ENCODE measurements at regions not wholly inside any gene's neighbourhood (a gene's known extent, or its start where the extent isn't known, plus 50 kb on each side); places are given as distances from the start of the nearest gene placed in this dataset.

DNA sequence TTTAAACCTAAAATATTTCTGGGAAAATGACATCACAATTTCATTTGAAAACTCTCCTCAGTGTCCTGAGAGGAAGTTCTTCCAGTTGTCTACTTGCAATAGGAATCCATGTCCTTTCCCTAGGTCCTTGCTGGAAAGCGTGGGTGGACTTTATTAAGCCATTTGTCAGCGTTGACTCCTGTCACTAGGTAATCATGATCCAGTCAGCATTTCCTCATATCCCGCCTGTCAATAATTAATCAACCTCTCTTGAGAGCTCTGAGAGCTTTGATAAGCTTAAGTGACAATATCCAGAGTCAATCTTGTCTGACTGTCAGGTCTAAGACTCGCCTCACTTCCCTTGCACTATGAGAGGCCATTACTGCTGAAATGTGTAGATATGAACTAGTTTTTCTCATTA is 107.2 kb upstream of the SLIT3 start:
- Histone ChIP-seq H3K9ac (no peak overlapping the region), H3K4me3 (no peak overlapping the region), H3K27me3 (no peaks in the 10 kb centered on the region), H3K9me3 (ENCODE audit: low read depth) (no peaks in the 10 kb centered on the region), H3K4me1 (no peaks in the 10 kb centered on the region), H3K27ac (no peak overlapping the region), H2AFZ (replicated peaks) (no peak overlapping the region), H3K36me3 (no peaks in the 10 kb centered on the region), H4K20me1 (ENCODE audit: low read depth) (no peaks in the 10 kb centered on the region), H3K79me2 (ENCODE audit: low read depth) (no peaks in the 10 kb centered on the region), H3F3A (ENCODE audit: low read depth) (no peaks in the 10 kb centered on the region), H3K4me2 (no peak overlapping the region)
- no peaks in the 10 kb centered on the region for H3K9me3 Mint-ChIP-seq
- H3K27me3 Mint-ChIP-seq (ENCODE audit: insufficient read depth, low read depth), result no peaks in the 10 kb centered on the region
- H3K4me3 Mint-ChIP-seq, result no peak overlapping the region
- peaks cover 5% of the 10 kb centered on the region for H3K4me1 Mint-ChIP-seq
- no peak overlapping the region for H3K27ac Mint-ChIP-seq
- DNase-seq (ENCODE audit: low spot score), result no peak
- TF ChIP-seq EZH2phosphoT487 (IDR thresholded peaks at IDR 0.05) (no peak), EZH2 (IDR thresholded peaks at IDR 0.05) (no peak), CTCF (IDR thresholded peaks at IDR 0.05) (no peak)
- H3K36me3 Mint-ChIP-seq, result no peaks in the 10 kb centered on the region

- Histone ChIP-seq H3K27ac (no peak overlapping the region), H3K27me3 (no peaks in the 10 kb centered on the region), H3K9me3 (ENCODE audit: low read depth) (no peaks in the 10 kb centered on the region), H4K20me1 (ENCODE audit: low read depth) (no peaks in the 10 kb centered on the region), H3K4me3 (no peak overlapping the region), H3K79me2 (ENCODE audit: low read depth) (no peaks in the 10 kb centered on the region), H3K9ac (no peak overlapping the region), H2AFZ (replicated peaks) (no peak overlapping the region), H3K4me1 (no peaks in the 10 kb centered on the region), H3K4me2 (no peak overlapping the region), H3F3A (ENCODE audit: low read depth) (no peaks in the 10 kb centered on the region), H3K36me3 (no peaks in the 10 kb centered on the region)
- Mint-ChIP-seq H3K27ac (no peak overlapping the region), H3K4me1 (no peaks in the 10 kb centered on the region), H3K9me3 (no peaks in the 10 kb centered on the region), H3K27me3 (ENCODE audit: insufficient read depth, low read depth) (no peaks in the 10 kb centered on the region), H3K4me3 (no peak overlapping the region), H3K36me3 (no peaks in the 10 kb centered on the region)
- no peak for DNase-seq (ENCODE audit: low spot score)
- TF ChIP-seq EZH2 (IDR thresholded peaks at IDR 0.05), result no peak
- no peak for TF ChIP-seq CTCF (IDR thresholded peaks at IDR 0.05)
- TF ChIP-seq EZH2phosphoT487 (IDR thresholded peaks at IDR 0.05), result no peak
Observed at GRCh38 chr5:169404223-169404622, 103.3 kb upstream of the SLIT3 start.

DNA sequence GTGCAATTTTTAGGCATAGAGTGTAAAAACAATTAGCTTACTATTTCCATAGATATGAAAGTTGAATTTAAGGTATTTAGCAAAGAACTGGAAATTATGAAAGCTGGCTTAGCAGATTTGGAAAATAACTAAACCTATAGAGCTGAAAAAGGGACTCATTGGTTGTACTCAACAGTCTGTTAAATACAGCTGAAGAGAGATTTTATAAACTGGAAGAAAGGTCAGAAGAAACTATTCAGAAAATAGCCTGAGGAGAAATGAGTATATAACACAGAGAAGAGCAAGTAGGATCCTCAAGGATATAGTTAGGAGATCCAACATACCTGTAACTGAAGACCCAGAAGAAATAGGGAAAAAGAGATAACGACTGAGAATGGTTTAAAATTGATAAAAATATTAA is 97.6 kb upstream of the SLIT3 start:
- Histone ChIP-seq H2AFZ (replicated peaks) (no peak overlapping the region), H3K4me1 (no peaks in the 10 kb centered on the region), H3K9me3 (ENCODE audit: low read depth) (peaks cover 10% of the 10 kb centered on the region), H4K20me1 (ENCODE audit: low read depth) (no peaks in the 10 kb centered on the region), H3K27me3 (no peaks in the 10 kb centered on the region), H3K9ac (no peak overlapping the region), H3K4me2 (no peak overlapping the region), H3K4me3 (no peak overlapping the region), H3F3A (ENCODE audit: low read depth) (no peaks in the 10 kb centered on the region), H3K36me3 (no peaks in the 10 kb centered on the region), H3K79me2 (ENCODE audit: low read depth) (no peaks in the 10 kb centered on the region), H3K27ac (no peak overlapping the region)
- H3K27me3 Mint-ChIP-seq (ENCODE audit: insufficient read depth, low read depth), result no peaks in the 10 kb centered on the region
- no peak for DNase-seq (ENCODE audit: low spot score)
- peaks cover 4% of the 10 kb centered on the region for H3K9me3 Mint-ChIP-seq
- H3K27ac Mint-ChIP-seq, result no peak overlapping the region
- H3K36me3 Mint-ChIP-seq, result no peaks in the 10 kb centered on the region
- TF ChIP-seq CTCF (IDR thresholded peaks at IDR 0.05), result no peak
- TF ChIP-seq EZH2 (IDR thresholded peaks at IDR 0.05), result no peak
- TF ChIP-seq EZH2phosphoT487 (IDR thresholded peaks at IDR 0.05), result no peak
- H3K4me1 Mint-ChIP-seq, result no peaks in the 10 kb centered on the region
- H3K4me3 Mint-ChIP-seq, result no peak overlapping the region

GRCh38 chr5:169395136-169395535 is 94.2 kb upstream of the SLIT3 start:
- H3K27ac Mint-ChIP-seq, result no peak overlapping the region

More at GRCh38 chr5:169395136-169395535, 94.2 kb upstream of the SLIT3 start:
- H3F3A ChIP-seq (ENCODE audit: low read depth), result no peaks in the 10 kb centered on the region
- no peak overlapping the region for H2AFZ ChIP-seq (replicated peaks)
- H3K36me3 ChIP-seq, result no peaks in the 10 kb centered on the region
- no peaks in the 10 kb centered on the region for H3K4me1 Mint-ChIP-seq
- H3K9ac ChIP-seq, result no peak overlapping the region
- H3K4me3 ChIP-seq, result no peak overlapping the region
- H4K20me1 ChIP-seq (ENCODE audit: low read depth), result no peaks in the 10 kb centered on the region
- TF ChIP-seq CTCF (IDR thresholded peaks at IDR 0.05), result no peak
- TF ChIP-seq EZH2phosphoT487 (IDR thresholded peaks at IDR 0.05), result no peak
- TF ChIP-seq EZH2 (IDR thresholded peaks at IDR 0.05), result no peak
- no peaks in the 10 kb centered on the region for H3K27me3 ChIP-seq
- H3K4me3 Mint-ChIP-seq, result no peak overlapping the region
- peaks cover 4% of the 10 kb centered on the region for H3K9me3 Mint-ChIP-seq
- no peaks in the 10 kb centered on the region for H3K4me1 ChIP-seq
- no peak overlapping the region for H3K27ac ChIP-seq
- peaks cover 10% of the 10 kb centered on the region for H3K9me3 ChIP-seq (ENCODE audit: low read depth)
- H3K36me3 Mint-ChIP-seq, result no peaks in the 10 kb centered on the region
- H3K79me2 ChIP-seq (ENCODE audit: low read depth), result no peaks in the 10 kb centered on the region
- no peaks in the 10 kb centered on the region for H3K27me3 Mint-ChIP-seq (ENCODE audit: insufficient read depth, low read depth)
- no peak for DNase-seq (ENCODE audit: low spot score)
- no peak overlapping the region for H3K4me2 ChIP-seq

Measured in neural progenitor cell (in vitro differentiated cells).